HCEC 1CT (cell line): ENCODE measurements at regions not wholly inside any gene's neighbourhood (a gene's known extent, or its start where the extent isn't known, plus 50 kb on each side); places are given as distances from the start of the nearest gene placed in this dataset.
"Not testable (repeated sequence)": the region's sequence is repeated elsewhere in the genome, so short reads cannot be mapped to it uniquely, and the experiment has no call there.

Experiments
- DNase-seq: peaks from one replicate; pipeline ENCODE4 v3.0.0-alpha.2; 2017

DNA sequence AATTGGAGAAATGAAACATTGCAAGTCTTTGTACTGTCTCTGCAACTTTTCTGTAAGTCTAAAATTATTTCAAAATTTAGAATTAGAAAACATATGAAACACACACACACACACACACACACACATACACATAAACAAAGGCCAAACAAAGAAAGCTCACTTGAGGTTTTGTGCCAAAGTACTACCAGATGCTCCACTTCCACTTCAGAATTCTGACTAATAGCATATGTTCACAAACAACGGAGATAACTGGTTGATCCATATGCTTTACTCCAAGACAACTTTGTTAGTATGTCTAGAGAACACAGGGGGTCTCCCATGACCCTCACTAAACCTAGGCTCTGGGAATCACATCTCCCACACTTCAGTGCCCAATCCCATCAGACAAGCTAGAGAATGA, 133.8 kb upstream of the CLEC14A start:
- DNase-seq: peak; percentile 79

DNA sequence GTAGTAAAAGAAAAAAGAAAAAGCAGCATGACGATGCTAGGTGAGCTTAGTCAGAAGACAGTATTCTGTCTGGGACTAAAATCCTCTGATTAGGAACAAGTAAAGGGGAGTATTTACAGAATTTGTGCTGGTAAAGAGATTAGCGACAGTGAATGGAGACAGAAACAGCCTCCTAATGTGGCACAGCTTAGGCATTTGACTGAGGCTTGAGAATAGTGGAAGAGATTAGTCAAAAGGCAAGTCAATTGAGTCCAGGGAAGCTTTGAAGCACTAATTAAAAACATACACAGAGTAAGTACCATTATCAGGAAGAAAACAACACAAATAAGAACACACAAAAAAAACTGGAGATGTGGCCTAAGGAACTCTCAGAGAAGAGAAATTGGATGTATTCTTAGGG, 131.9 kb upstream of the CLEC14A start:
- no peak for DNase-seq

DNA sequence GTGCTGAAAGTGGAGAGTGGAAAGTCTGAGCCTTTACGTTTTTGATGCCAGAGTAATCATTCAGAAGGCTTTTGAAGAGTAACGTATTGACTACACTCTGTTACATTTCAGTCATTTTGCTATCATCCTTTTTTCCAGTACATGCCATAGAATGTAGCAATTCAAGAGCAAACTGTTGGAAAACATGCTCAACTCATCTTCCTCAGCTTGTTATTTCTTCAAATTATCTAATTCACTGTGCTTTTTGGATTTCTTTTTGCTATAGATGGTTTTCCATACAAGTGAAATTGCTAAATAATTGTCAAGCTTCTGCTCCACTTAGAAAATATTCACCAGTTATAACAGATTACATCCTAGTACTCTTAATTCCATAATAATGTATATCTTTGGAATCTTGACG, 129.9 kb upstream of the CLEC14A start:
- DNase-seq: no peak

DNA sequence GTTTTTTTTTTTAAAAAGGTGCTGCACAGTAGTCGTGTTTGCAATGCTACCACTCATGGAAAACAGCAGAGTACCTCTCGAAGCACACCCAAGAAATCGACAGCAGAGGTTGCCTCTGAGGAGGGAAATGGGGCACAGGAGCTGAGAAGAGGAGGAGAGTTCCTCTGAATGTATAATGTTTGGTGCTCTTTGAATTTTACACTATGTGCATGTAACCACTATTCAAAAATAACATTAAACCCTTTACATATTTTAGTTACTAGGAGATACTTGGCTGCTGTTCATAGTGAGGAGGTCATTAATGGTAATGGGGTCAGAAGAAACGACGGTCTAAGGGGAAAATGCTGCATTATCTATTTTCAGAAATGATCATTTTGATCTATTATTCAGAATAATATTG, 129.4 kb upstream of the CLEC14A start:
- no peak for DNase-seq

DNA sequence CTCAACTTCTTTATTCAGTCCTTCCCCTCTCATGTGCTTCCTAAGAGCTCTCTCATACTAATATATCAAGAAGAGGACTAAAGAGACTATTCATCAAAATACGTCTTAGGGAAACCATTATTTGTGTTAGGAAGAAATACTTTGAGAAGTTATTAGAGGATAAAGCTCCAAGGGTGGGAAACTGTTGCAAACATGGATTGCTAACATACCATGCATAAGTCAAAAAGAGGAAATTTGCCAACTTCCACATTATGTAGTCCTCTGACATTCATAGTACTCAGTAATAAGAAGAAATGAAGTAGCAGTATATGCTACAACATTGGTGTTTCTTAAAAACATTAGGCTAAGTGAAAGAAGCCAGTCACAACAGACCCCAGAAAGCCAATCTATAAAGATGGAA, 128.8 kb upstream of the CLEC14A start:
- no peak for DNase-seq

DNA sequence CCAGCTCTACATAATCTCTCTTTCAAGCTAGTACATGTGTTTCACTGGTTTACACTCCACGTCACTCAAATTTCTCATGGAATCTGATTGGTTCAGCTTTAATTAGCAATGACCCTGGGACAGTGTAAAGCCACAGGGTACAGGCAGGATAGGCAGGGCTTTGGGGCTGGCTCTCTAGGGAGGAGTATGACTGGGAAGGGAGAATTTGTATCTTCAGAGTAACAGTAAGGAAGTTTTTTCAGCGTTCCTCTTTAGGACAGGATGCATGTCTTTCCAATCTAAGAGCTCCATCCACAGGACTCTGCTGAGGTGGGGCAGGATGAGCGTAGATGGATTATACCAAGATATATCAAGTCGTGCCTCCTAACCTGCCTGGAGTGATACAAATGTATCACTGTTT, 112.0 kb upstream of the CLEC14A start:
- no peak for DNase-seq

DNA sequence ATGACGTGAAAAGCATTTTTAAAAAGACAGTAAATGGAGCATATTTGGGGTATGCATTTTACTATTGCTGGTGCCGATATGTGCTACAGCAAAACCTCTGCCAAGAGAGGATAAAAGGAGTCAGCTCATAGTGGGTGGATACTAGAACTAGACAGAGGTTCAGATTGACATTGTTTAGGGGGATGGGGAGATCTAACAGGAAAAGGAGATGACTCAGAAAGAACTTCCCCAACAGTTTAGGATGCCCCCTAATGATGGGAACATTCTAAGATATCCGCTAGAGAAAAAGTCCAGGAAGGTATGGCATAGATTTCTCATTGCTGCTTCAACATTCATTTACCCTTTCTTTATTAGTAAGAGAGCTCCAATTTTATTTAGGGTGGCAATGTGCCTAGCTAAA, 110.5 kb upstream of the CLEC14A start:
- no peak for DNase-seq

DNA sequence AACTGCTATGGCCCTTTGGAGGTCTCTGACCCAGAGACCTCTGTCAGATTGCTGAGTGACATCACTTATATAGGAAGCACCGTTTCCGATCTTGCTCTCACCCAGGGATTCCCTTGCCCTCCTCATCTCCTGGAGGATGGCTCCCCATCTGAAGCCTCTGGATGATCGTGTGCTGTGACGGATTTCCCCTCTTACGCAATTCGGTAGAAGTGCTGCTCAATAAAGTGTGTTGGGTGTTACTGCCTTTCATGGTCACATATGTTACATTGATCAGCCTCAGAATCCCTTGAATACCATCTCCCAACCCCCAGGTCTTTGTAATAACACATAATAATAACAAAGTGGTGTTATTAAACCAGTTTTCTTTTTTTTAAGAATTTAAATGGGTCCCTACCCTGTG, 107.3 kb upstream of the CLEC14A start:
- DNase-seq: no peak

DNA sequence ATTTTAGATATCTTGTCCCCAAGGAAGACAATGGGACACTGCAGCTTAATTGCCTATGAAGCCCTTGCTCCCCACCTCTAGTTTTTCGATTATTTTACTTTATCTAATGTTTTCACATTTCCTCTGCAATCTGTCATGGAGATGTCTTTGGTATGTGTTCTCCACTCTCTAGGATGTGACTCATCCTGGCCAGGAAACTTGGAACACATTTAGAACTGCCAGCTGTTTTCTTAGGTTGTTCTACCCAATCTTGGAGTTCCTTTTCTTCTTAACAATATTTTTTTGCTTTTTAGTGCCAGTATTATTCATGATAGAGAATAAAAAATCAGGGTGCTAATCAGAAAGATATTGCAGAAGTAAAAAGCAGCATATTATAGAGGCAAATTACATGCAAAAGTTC, 101.7 kb upstream of the CLEC14A start:
- peak; percentile 87 for DNase-seq

DNA sequence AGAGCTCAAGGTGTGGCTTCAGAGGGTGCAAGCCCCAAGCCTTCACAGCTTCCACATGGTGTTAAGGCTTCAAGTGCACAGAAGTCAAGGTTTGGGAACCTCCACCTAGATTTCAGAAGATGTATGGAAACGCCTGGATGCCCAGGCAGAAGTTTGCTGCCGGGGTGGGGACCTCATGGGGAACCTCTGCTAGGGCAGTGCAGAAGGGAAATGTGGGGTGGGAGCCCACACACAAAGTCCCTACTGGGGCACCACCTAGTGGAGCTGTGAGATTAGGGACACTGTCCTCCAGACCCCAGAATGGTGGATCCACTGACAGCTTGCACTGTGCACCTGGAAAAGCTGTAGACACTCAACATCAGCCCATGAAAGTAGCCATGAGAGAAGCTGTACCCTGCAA, 99.6 kb upstream of the CLEC14A start:
- not testable (repeated sequence) for DNase-seq

DNA sequence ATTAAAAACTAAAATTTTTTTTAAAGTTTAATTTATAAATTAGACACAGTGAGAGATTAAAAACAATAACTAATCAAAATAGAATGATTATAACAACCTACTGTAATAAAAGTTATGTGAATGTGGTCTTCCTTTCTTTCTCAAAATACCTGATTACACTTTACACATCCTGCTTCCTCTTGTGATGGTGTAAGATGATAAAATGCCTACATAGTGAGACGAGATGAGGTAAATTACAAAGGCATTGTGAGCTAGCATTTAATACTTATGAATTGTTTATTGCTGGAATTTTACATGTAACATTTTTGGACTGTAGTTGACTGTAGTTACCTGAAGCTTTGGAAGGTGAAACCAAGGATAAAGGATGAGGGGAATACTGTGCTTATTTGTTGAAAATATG, 94.2 kb upstream of the CLEC14A start:
- DNase-seq: no peak

DNA sequence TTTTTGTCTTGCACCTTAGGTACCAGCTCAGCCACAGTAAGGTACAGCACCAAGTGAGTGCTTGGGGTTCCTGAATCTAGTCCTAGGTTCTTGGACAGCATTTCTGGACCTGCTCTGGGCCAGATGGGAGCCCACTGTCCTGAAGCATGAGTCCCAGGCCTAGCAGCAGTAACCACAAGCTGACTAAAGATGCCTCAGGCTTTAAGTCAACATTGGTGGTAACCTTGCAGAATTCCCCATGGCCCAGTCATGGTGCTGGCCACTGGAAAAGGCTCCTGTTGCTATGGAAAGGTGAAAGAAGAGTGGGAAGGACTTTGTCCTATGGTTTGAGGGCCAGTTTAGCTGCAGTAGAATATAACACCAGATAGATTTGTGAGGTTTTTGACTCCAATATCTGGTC, 86.9 kb upstream of the CLEC14A start:
- peak; percentile 94 for DNase-seq

DNA sequence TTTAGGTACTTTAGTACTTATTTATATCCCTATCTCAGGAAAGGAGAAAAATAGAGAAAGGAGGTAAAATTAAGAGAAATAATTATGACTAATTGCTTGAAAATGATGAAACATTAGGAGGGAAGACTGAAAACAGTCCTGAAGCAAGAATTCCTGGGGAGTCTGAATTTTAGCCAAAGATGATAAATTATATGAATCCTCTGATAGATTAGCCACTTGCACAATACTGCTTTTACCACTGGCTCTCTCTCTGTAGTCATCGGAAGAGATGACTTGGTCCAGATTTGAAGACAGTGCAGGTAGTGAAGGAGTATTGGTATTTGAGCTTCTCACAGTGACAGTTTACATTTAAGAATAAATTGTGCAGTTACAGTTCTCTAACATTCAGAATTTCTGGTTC, 83.8 kb upstream of the CLEC14A start:
- peak; percentile 93 for DNase-seq

DNA sequence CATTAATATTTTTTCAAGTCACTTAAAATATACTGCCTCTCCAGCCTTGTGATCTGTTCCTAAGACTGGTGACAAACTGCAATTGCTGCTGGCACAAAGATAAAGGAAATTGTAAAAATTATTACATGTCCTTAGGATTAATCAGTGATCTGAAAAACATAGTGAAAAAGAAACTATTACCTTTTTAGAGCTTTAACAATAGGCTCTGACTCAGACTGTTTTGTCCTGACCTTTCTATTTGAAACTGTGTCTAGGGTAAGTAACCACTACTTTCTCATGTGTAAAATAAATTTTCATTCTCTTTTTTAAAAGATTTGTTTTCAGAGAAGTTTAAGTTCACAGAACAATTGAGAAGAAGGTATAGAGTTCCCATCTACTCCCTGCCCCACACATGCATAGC, 80.4 kb upstream of the CLEC14A start:
- no peak for DNase-seq

DNA sequence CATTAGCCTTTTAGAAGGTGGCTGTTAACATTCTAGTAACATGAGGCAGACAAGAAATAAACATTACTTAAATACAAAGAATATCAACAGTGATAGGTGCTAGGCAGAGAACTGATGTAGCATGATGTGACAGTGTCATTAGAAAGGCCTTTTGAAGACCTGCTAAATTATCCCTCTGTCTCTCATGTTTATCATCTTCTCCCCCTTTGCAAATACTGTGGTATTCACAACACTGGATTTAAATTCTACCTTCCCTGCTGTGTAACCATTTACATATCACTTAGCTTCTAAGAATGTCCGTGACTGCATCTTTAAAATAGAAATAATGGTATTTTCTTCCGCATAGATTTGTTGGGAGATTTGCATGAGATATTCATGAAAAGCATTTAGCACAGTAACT, 74.4 kb upstream of the CLEC14A start:
- DNase-seq: no peak

DNA sequence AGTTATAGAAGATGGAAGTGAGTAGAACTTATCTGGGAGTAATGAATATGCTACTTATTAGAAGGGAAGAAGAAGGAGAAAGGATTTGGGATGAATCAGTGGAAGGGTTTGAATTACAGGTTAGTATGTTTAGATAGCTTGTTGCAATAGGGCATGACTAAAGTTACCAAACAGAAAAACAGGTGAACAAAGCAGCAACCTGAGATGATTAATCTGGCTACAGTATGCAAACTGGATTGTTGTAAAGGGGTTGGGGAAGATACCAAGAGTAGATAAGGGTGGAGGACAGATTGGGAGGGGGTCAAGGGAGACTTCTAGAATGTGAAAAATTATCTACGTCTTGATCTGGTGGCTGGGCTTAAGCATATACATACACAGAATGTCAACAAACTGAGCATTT, 73.4 kb upstream of the CLEC14A start:
- no peak for DNase-seq

DNA sequence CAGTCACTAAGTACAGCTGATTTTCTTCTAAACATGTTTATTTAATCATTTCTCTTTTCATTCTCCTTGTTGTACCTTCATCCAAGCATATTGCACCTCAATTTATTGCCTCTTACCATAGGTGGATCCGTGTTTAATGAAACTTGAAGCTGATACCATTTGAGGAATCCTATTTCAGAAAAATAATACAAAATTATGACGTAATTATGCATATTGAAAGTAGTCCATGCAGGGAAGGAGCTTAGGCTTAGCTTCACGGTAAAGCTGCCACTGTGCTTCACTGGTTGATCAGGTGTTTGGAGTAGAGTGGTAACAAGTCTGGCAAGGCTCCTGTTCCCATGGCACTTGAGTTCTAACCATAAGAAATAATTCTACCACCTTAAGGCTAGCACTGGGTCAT, 61.0 kb upstream of the CLEC14A start:
- DNase-seq: no peak

DNA sequence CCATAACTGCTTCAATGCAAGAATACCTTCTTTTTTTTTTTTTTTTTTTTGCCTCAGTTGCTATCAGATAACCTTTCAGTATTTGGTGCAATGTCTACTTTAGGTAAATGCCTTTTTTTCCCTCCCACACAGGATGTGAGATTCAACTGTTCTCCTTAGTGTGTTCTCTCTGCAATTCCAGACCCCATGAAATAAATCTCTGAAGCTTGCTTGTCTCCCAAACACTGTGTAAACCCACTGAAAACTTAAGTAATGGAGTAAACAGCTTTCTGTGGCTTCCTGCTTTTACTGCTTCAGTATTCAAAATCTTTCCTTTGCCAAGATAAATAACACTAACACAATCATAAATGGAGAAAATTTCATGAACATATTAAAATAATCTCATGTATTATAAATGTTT, 55.8 kb upstream of the CLEC14A start:
- DNase-seq: no peak

DNA sequence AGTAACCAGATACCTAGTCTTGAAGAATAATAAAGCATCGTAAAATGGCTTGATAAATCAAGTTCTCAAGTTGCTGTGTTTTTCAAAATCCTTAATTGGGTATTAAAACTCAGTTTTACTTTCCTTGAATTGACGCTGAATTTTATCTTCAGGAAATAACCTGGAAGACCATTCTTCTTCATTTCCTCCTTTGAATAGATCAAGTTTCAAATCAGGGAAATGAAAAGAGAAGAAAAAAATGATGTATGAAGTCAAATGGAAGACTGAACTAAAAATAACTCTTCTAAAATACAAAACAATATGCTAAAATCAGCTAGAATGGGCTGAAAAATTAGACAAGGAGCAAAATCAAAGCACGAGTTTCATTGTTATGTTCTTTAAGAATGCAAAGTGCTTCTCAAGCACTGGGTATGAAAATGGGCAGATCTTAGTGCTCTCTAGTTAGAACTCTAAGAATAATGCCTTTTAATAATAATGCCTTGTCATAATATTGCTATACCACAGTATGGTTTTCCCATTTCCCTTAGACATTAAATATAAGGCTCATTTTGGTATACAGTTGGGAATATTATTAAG, 54.6 kb upstream of the CLEC14A start:
- no peak for DNase-seq

DNA sequence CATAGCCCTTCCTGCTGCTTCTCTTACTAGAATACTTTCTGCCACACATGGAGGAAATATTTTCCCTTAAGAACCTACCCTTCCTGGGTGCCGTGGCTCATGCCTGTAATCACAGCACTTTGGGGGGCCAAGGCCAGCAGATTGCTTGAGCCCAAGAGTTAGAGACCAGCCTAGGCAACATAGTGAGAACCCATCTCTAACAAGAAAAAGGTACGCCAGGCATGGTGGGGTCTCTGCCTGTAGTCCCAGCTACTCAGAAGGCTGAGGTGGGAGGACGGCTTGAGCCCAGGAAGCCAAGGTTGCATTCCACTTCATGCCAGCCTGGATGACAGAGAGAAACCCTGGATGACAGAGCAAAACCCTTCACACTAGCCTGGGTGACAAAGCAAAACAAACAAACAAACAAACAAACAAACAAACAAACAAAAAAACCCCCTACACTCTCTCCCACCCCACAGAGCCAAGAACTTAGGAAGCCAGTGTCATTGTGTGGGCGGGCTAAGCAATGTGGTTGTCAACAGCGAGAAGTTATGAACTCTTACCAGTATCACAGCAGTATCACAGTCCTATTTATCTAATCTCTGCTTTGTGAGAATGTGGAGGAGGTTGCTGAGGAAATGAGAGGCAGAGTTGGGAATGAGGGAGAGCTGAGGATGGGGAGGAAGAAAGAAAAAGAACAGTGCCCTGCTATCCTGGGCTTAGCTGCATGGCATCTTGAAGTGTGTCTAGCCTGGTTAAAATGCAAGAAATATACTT, 53.8 kb upstream of the CLEC14A start:
- DNase-seq: no peak
